ENCODE measurements at regions not wholly inside any gene's neighbourhood (a gene's known extent, or its start where the extent isn't known, plus 50 kb on each side); places are given as distances from the start of the nearest gene placed in this dataset.

DNA sequence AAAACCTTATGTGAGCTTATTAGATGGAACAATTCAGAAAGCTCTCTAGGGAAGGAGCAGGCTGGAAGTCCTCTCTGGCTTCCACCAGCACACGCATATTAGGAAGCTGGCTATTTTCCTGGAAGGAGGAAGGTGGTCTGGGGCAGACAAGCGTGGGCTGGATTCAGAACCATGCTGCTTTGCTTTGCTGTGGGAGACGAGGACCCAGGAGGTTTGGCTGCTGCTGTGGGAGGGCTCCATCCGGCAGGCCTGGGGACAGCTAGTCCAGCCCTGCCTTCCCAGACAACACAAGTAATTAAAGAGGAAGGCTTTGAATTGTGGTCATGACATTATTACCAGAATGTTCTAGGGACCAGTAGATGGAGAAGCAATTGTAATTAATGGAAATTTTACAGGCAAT is 238.8 kb upstream of the MYT1L start:
- TF ChIP-seq POLR2A (IDR thresholded peaks at IDR 0.05): no peak
- TF ChIP-seq CTCF (IDR thresholded peaks at IDR 0.05): no peak
- TF ChIP-seq POLR2AphosphoS5 (IDR thresholded peaks at IDR 0.05): no peak
- TF ChIP-seq EP300 (IDR thresholded peaks at IDR 0.05): no peak

Data from sigmoid colon (tissue), 4 donors.